ENCODE measurements at regions not wholly inside any gene's neighbourhood (a gene's known extent, or its start where the extent isn't known, plus 50 kb on each side); places are given as distances from the start of the nearest gene placed in this dataset.

- intact Hi-C loops (cut with micrococcal nuclease): no loop called here
- ATAC-seq (no peak), DNase-seq (no peak)
These were observed 645.2 kb upstream of the USP24 start for GRCh38 chr1:55860326-55860725.

- DNase-seq: no peak
- ATAC-seq: no peak
- intact Hi-C loops (cut with micrococcal nuclease): no loop called here
These were observed 639.7 kb upstream of the USP24 start for GRCh38 chr1:55854911-55855310.

- intact Hi-C loops (cut with micrococcal nuclease): no loop called here
- no peak for DNase-seq
- ATAC-seq: no peak
These were observed 633.7 kb upstream of the USP24 start for GRCh38 chr1:55848906-55849305.

- DNase-seq (no peak), ATAC-seq (no peak)
- intact Hi-C loops (cut with micrococcal nuclease): no loop called here
These were observed 630.9 kb upstream of the USP24 start for GRCh38 chr1:55846051-55846450.

GRCh38 chr1:55844322-55844721 is 629.2 kb upstream of the USP24 start:
- no peak for ATAC-seq
- no peak for DNase-seq

GRCh38 chr1:55839626-55840025 is 624.5 kb upstream of the USP24 start:
- ATAC-seq: no peak
- intact Hi-C loops (cut with micrococcal nuclease): no loop called here
- no peak for DNase-seq

More at GRCh38 chr1:55844322-55844721, 629.2 kb upstream of the USP24 start:
- intact Hi-C loops (cut with micrococcal nuclease): no loop called here

GRCh38 chr1:55839221-55839620 is 624.1 kb upstream of the USP24 start:
- intact Hi-C loops (cut with micrococcal nuclease): no loop called here
- no peak for DNase-seq
- no peak for ATAC-seq

GRCh38 chr1:55836086-55836485 is 620.9 kb upstream of the USP24 start:
- ATAC-seq (no peak), DNase-seq (no peak)
- intact Hi-C loops (cut with micrococcal nuclease): no loop called here

GRCh38 chr1:55833529-55834091 is 618.4 kb upstream of the USP24 start:
- intact Hi-C loops (cut with micrococcal nuclease): no loop called here
- ATAC-seq: no peak
- no peak for DNase-seq

- ATAC-seq (no peak), DNase-seq (no peak)
- intact Hi-C loops (cut with micrococcal nuclease): no loop called here
These were observed 616.6 kb upstream of the USP24 start for GRCh38 chr1:55831759-55832158.

GRCh38 chr1:55828044-55828443 is 612.9 kb upstream of the USP24 start:
- ATAC-seq: no peak

GRCh38 chr1:55827350-55827749 is 612.2 kb upstream of the USP24 start:
- peak; percentile 38 for ATAC-seq

More at GRCh38 chr1:55828044-55828443, 612.9 kb upstream of the USP24 start:
- no peak for DNase-seq
- intact Hi-C loops (cut with micrococcal nuclease): no loop called here

GRCh38 chr1:55826381-55827080 is 611.4 kb upstream of the USP24 start:
- intact Hi-C loops (cut with micrococcal nuclease): no loop called here
- DNase-seq: no peak
- no peak for ATAC-seq

More at GRCh38 chr1:55827350-55827749, 612.2 kb upstream of the USP24 start:
- no peak for DNase-seq
- intact Hi-C loops (cut with micrococcal nuclease): no loop called here

- DNase-seq (no peak), ATAC-seq (no peak)
- intact Hi-C loops (cut with micrococcal nuclease): no loop called here
These were observed 610.3 kb upstream of the USP24 start for GRCh38 chr1:55825461-55825860.

- ATAC-seq (no peak), DNase-seq (no peak)
- intact Hi-C loops (cut with micrococcal nuclease): no loop called here
These were observed 609.1 kb upstream of the USP24 start for GRCh38 chr1:55824251-55824640.

- intact Hi-C loops (cut with micrococcal nuclease): no loop called here
- DNase-seq: no peak
- no peak for ATAC-seq
These were observed 608.5 kb upstream of the USP24 start for GRCh38 chr1:55823541-55824250.

- ATAC-seq (no peak), DNase-seq (no peak)
These were observed 607.7 kb upstream of the USP24 start for GRCh38 chr1:55822891-55823290.

GRCh38 chr1:55821234-55821633 is 606.1 kb upstream of the USP24 start:
- ATAC-seq (no peak), DNase-seq (no peak)
- intact Hi-C loops (cut with micrococcal nuclease): no loop called here

More at GRCh38 chr1:55822891-55823290, 607.7 kb upstream of the USP24 start:
- intact Hi-C loops (cut with micrococcal nuclease): no loop called here

GRCh38 chr1:55820501-55820900 is 605.3 kb upstream of the USP24 start:
- ATAC-seq (no peak), DNase-seq (no peak)
- intact Hi-C loops (cut with micrococcal nuclease): no loop called here

- intact Hi-C loops (cut with micrococcal nuclease): no loop called here
- DNase-seq (no peak), ATAC-seq (no peak)
These were observed 603.8 kb upstream of the USP24 start for GRCh38 chr1:55819011-55819410.

Data from left ventricle myocardium superior (tissue), 1 donor.